H1 (cell line): ENCODE measurements at regions not wholly inside any gene's neighbourhood (a gene's known extent, or its start where the extent isn't known, plus 50 kb on each side); places are given as distances from the start of the nearest gene placed in this dataset.

Source experiments
- CTCF ChIA-PET: fragments of 300-600 bp; sonication (Branson Sonifier 250); formaldehyde crosslinking; loops from one replicate; lab custom pipeline; 2021; ENCODE audit not compliant: partially characterized antibody; lab: Charles Lee
- POLR2A ChIA-PET: fragments of 300-600 bp; sonication (Branson Sonifier 250); formaldehyde crosslinking; loops from one replicate; lab custom pipeline; 2021; ENCODE audit warnings: inconsistent platforms; ENCODE audit not compliant: partially characterized antibody; lab: Charles Lee
- DNase-seq, 2 experiments: peaks; one replicate each; pipeline versions ENCODE4 v3.0.0 to v3.0.0-alpha.2; 2010 to 2022; ENCODE audit warnings: low spot score in 2 of 2, low read depth in 1 of 2, mixed read lengths in 1 of 2
- FAIRE-seq: peaks from 2 replicates; lab custom pipeline; 2011; peaks lifted over from hg19 to GRCh38; lab: Jason Lieb, UNC
- H2AFZ ChIP-seq: 2 replicates; pipeline ENCODE4 v1.8.1; 2012; ENCODE audit warnings: low read length, inconsistent platforms
- H2AK5ac ChIP-seq: 2 replicates; pipeline ENCODE4 v1.6.1; 2013; ENCODE audit warnings: low read depth, low read length
- H2BK120ac ChIP-seq: replicated peaks from 2 replicates; pipeline ENCODE3; 2013; ENCODE audit warnings: low read depth, low read length, inconsistent platforms
- H2BK12ac ChIP-seq: 2 replicates; pipeline ENCODE4 v1.6.1; 2013; ENCODE audit warnings: low read depth, low read length
- H2BK15ac ChIP-seq: 2 replicates; pipeline ENCODE4 v1.6.1; 2013; ENCODE audit warnings: low read length
- H2BK20ac ChIP-seq: 2 replicates; pipeline ENCODE4 v1.6.1; 2013; ENCODE audit warnings: low read length
- H2BK5ac ChIP-seq: 2 replicates; pipeline ENCODE4 v1.6.1; 2013; ENCODE audit warnings: low read depth, low read length
- H3K14ac ChIP-seq: 2 replicates; pipeline ENCODE4 v1.6.1; 2013; ENCODE audit warnings: inconsistent platforms; ENCODE audit not compliant: insufficient read length
- H3K18ac ChIP-seq: 2 replicates; pipeline ENCODE4 v1.6.1; 2013; ENCODE audit warnings: low read length; ENCODE audit errors: extremely low read depth
- H3K23ac ChIP-seq: 2 replicates; pipeline ENCODE4 v1.6.1; 2013; ENCODE audit warnings: inconsistent platforms; ENCODE audit not compliant: insufficient read length
- H3K23me2 ChIP-seq: 2 replicates; pipeline ENCODE4 v1.6.1; 2013; ENCODE audit warnings: low read depth, low read length
- H3K27ac ChIP-seq: 2 replicates; pipeline ENCODE4 v1.6.1; 2011; ENCODE audit warnings: low read depth, low read length, inconsistent platforms
- H3K27me3 ChIP-seq, 4 experiments: replicated peaks in 1 of 4; 1 replicate in 1 of 4; 2 replicates in 3 of 4; pipeline versions ENCODE4 v1.6.1 to v1.8.1; 2011 to 2013; ENCODE audit warnings: low read length in 3 of 4, mild to moderate bottlenecking in 3 of 4, inconsistent platforms in 2 of 4, mixed read lengths in 2 of 4, moderate library complexity in 1 of 4; ENCODE audit not compliant: control insufficient read depth in 3 of 4, insufficient read depth in 3 of 4; ENCODE audit errors: extremely low read depth in 1 of 4
- H3K36me3 ChIP-seq, 4 experiments: 2 replicates each; pipeline versions ENCODE4 v1.6.1 to v1.8.1; 2011 to 2013; ENCODE audit warnings: mild to moderate bottlenecking in 4 of 4, low read length in 3 of 4, moderate library complexity in 2 of 4, control low read depth in 1 of 4, inconsistent platforms in 1 of 4; ENCODE audit not compliant: insufficient read depth in 4 of 4, control insufficient read depth in 2 of 4
- H3K4ac ChIP-seq: replicated peaks from 2 replicates; pipeline ENCODE3; 2013; ENCODE audit warnings: low read length, low read depth, mixed read lengths, inconsistent platforms; ENCODE audit not compliant: insufficient read length
- H3K4me1 ChIP-seq, 4 experiments: replicated peaks in 1 of 4; 1 replicate in 1 of 4; 2 replicates in 3 of 4; pipeline versions ENCODE4 v1.6.1 to v1.8.1; 2011 to 2013; ENCODE audit warnings: low read length in 3 of 4, inconsistent platforms in 2 of 4, mixed read lengths in 1 of 4; ENCODE audit not compliant: insufficient read depth in 4 of 4, control insufficient read depth in 3 of 4
- H3K4me2 ChIP-seq, 2 experiments: 2 replicates each; pipeline versions ENCODE4 v1.6.1 to v1.8.1; 2011 to 2013; ENCODE audit warnings: low read depth in 2 of 2, low read length in 2 of 2, control low read depth in 1 of 2, inconsistent platforms in 1 of 2, mild to moderate bottlenecking in 1 of 2; ENCODE audit not compliant: insufficient read depth in 1 of 2
- H3K4me3 ChIP-seq, 4 experiments: fragments of 200-600, 300-600 bp in 1 of 4; sonication (generic), shearing (Covaris generic), sonication (Bioruptor Twin) in 1 of 4; 2 replicates each; pipeline versions ENCODE4 v1.5.1 to v1.8.1; 2011 to 2016; ENCODE audit warnings: low read length in 4 of 4, low read depth in 3 of 4, control low read depth in 2 of 4, inconsistent platforms in 2 of 4, mild to moderate bottlenecking in 2 of 4, mixed read lengths in 1 of 4, moderate library complexity in 1 of 4; ENCODE audit not compliant: insufficient read depth in 2 of 4; ENCODE audit errors: extremely low read depth in 1 of 4
- H3K56ac ChIP-seq: replicated peaks from 2 replicates; pipeline ENCODE3; 2013; ENCODE audit warnings: low read depth, mild to moderate bottlenecking, mixed read lengths, low read length, inconsistent platforms; ENCODE audit not compliant: insufficient read length
- H3K79me1 ChIP-seq: 2 replicates; pipeline ENCODE4 v1.6.1; 2013; ENCODE audit warnings: low read depth, low read length, control low read depth
- H3K79me2 ChIP-seq, 2 experiments: 2 replicates each; pipeline versions ENCODE4 v1.6.1 to v1.8.1; 2012 to 2013; ENCODE audit warnings: low read length in 2 of 2, mild to moderate bottlenecking in 2 of 2, inconsistent platforms in 1 of 2; ENCODE audit not compliant: insufficient read depth in 2 of 2, control insufficient read depth in 1 of 2
- H3K9ac ChIP-seq, 4 experiments: replicated peaks in 1 of 4; 1 replicate in 1 of 4; 2 replicates in 3 of 4; pipeline versions ENCODE4 v1.6.1 to v1.8.1; 2011 to 2013; ENCODE audit warnings: low read depth in 3 of 4, low read length in 3 of 4, control low read depth in 2 of 4, mild to moderate bottlenecking in 2 of 4, moderate library complexity in 2 of 4, inconsistent platforms in 1 of 4; ENCODE audit errors: extremely low read depth in 1 of 4
- H3K9me3 ChIP-seq, 2 experiments: 2 replicates each; pipeline versions ENCODE4 v1.6.1 to v1.8.1; 2012 to 2013; ENCODE audit warnings: mild to moderate bottlenecking in 2 of 2, moderate library complexity in 2 of 2, control low read depth in 1 of 2, inconsistent platforms in 1 of 2, low read depth in 1 of 2, low read length in 1 of 2, mixed read lengths in 1 of 2; ENCODE audit not compliant: insufficient read depth in 2 of 2
- H4K20me1 ChIP-seq, 2 experiments: replicated peaks in 1 of 2; 2 replicates each; pipeline versions ENCODE3 to v1.8.1; 2011 to 2013; ENCODE audit warnings: inconsistent platforms in 2 of 2, low read length in 2 of 2, mild to moderate bottlenecking in 1 of 2; ENCODE audit not compliant: insufficient read depth in 2 of 2, control insufficient read depth in 1 of 2
- H4K5ac ChIP-seq: 2 replicates; pipeline ENCODE4 v1.6.1; 2013; ENCODE audit warnings: low read length, low read depth, mixed read lengths, inconsistent platforms; ENCODE audit not compliant: insufficient read length
- H4K8ac ChIP-seq: 2 replicates; pipeline ENCODE4 v1.8.0; 2013; ENCODE audit warnings: mild to moderate bottlenecking, moderate library complexity, low read length, inconsistent platforms; ENCODE audit not compliant: insufficient read depth; ENCODE audit errors: extremely low read depth
- H4K91ac ChIP-seq: replicated peaks from 2 replicates; pipeline ENCODE3; 2013; ENCODE audit warnings: low read length, mixed read lengths, inconsistent platforms; ENCODE audit not compliant: insufficient read length
- BCL11A ChIP-seq, 2 experiments: IDR thresholded peaks; one replicate each; pipeline ENCODE4 v1.6.1; 2011; ENCODE audit warnings: low read depth in 2 of 2, low read length in 2 of 2, mild to moderate bottlenecking in 2 of 2
- CEBPB ChIP-seq: IDR thresholded peaks from 2 replicates; pipeline ENCODE4 v1.6.1; 2012; ENCODE audit warnings: low read depth, low read length
- whole genome bisulfite sequencing, 2 experiments: shearing (Covaris generic) in 1 of 2; methylation state at CpG; one replicate each; pipeline versions ENCODE4 v1.1.6 to v1.1.7; 2013 to 2015; ENCODE audit warnings: low lambda C conversion rate in 2 of 2, mixed read lengths in 2 of 2, inconsistent platforms in 1 of 2, low coverage in 1 of 2, missing lambda C conversion rate in 1 of 2; ENCODE audit not compliant: insufficient replicate concordance in 2 of 2, insufficient coverage in 1 of 2, insufficient read length in 1 of 2; ENCODE audit errors: extremely low coverage in 1 of 2, missing lambda C conversion rate in 1 of 2; 5-methylcytosine and 5-hydroxymethylcytosine counted together

DNA sequence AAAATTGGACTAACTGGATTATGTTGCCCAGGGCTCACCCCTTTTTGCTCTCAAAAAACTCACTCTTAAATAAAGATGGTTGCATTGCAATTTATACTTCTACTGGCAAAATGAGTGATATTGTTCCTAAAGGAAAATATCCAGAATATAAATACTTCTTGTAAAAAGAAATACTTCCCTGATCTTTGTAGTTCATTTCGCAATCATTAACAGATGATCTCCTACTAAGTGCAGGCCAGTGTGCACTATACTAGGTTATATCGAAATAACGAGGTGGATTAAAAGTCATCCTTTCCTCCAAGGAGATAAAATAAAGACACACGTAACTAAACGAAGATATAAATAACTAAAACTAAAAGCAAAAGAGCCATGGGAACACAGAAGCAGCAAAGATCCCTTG lies 63.0 kb downstream of the MEX3B start:
- Histone ChIP-seq H2BK12ac (no peak overlapping the region), H2AFZ (no peak overlapping the region), H3K9me3 (peaks cover 0 to 2% of the 10 kb centered on the region in 2 experiments; a peak in 2 of 4 replicates), H2BK15ac (no peak overlapping the region), H3K23ac (no peak overlapping the region), H3K79me1 (no peaks in the 10 kb centered on the region; the same call in 1 of the 2 replicates), H3K56ac (no peak overlapping the region), H3K4me1 (no peaks in the 10 kb centered on the region), H2BK120ac (no peak overlapping the region), H4K91ac (no peak overlapping the region), H2BK20ac (no peak overlapping the region), H3K4me3 (no peak overlapping the region), H2BK5ac (no peak overlapping the region), H3K18ac (no peak overlapping the region), H3K79me2 (peaks cover 0 to 3% of the 10 kb centered on the region in 2 experiments; a peak in 1 of 4 replicates), H3K36me3 (peaks cover 0 to 3% (median 0%) of the 10 kb centered on the region in 4 experiments; a peak in 1 of 8 replicates), H3K23me2 (no peaks in the 10 kb centered on the region), H3K27me3 (no peaks in the 10 kb centered on the region), H3K9ac (no peak overlapping the region), H2AK5ac (no peak overlapping the region), H3K4me2 (no peak overlapping the region), H3K4ac (no peak overlapping the region), H4K20me1 (no peaks in the 10 kb centered on the region), H4K5ac (no peak overlapping the region), H4K8ac (no peak overlapping the region), H3K27ac (no peak overlapping the region), H3K14ac (no peak overlapping the region)
- FAIRE-seq, result no peak
- DNase-seq, result no peak
- ChIA-PET POLR2A (no interaction called here), CTCF (no interaction called here)
- WGBS, 2 experiments, result 75% methylated on average over 5 of the region's 5 CpGs; no CpG with 5 or more reads in 1 of the 2 experiments
- TF ChIP-seq BCL11A (IDR thresholded peaks at IDR 0.05; ENCODE audit: low read depth in 2 of 2, low read length in 2 of 2), result no peak
- peak; percentile 60; the same call in 1 of the 2 replicates for TF ChIP-seq CEBPB
